Fibroblast of mammary gland (primary cell): ENCODE measurements at regions not wholly inside any gene's neighbourhood (a gene's known extent, or its start where the extent isn't known, plus 50 kb on each side); places are given as distances from the start of the nearest gene placed in this dataset.

Source experiments
- DNase-seq: peaks from one replicate; pipeline ENCODE4 v3.0.0-alpha.2; 2010; ENCODE audit warnings: low read depth
- H3K4me3 ChIP-seq: 2 replicates; pipeline ENCODE4 v1.5.1; 2011; ENCODE audit warnings: low read depth, mild to moderate bottlenecking, low read length, moderate library complexity; ENCODE audit not compliant: control insufficient read depth
- TF ChIP-seq, protein P1 (sequence below): conservative IDR thresholded peaks from 2 replicates; pipeline ENCODE4 v1.5.1; 2011; ENCODE audit warnings: low read depth, low read length, inconsistent platforms; ENCODE audit not compliant: control insufficient read depth, insufficient read depth

GRCh38 chr2:146158072-146158674 is 1638.3 kb upstream of the ZEB2 start:
- H3K4me3 ChIP-seq: no peak overlapping the region
- no peak for DNase-seq
- TF ChIP-seq, protein P1, sequence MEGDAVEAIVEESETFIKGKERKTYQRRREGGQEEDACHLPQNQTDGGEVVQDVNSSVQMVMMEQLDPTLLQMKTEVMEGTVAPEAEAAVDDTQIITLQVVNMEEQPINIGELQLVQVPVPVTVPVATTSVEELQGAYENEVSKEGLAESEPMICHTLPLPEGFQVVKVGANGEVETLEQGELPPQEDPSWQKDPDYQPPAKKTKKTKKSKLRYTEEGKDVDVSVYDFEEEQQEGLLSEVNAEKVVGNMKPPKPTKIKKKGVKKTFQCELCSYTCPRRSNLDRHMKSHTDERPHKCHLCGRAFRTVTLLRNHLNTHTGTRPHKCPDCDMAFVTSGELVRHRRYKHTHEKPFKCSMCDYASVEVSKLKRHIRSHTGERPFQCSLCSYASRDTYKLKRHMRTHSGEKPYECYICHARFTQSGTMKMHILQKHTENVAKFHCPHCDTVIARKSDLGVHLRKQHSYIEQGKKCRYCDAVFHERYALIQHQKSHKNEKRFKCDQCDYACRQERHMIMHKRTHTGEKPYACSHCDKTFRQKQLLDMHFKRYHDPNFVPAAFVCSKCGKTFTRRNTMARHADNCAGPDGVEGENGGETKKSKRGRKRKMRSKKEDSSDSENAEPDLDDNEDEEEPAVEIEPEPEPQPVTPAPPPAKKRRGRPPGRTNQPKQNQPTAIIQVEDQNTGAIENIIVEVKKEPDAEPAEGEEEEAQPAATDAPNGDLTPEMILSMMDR: no peak

DNA sequence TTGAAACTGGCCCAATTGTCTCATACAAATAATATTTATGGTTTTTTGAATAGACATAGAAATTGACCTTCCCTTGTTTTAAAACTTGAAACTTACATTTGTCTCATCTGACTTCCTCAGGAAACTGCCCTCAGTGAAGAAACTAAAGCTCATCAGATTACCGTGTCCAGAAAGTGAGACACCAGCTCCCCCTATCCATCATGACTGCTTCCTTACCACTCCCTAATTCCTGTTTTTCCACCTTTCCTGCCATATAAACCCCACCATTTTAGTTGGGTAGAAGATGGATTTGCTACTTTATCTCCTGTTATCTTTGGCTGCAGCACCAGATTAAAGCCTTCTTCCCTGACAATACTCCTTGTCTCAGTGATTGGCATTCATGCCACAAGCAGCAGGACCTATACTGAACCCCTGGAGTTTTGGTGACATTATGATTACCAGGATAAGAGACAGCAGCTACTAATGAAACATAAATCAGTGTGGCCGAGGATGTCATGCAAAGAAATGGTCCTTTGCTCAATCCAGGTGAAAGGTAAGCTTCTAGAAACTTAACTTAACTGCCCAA is 1627.6 kb upstream of the ZEB2 start:
- TF ChIP-seq, protein P1: no peak
- no peak for DNase-seq

GRCh38 chr2:146143971-146144370 is 1624.1 kb upstream of the ZEB2 start:
- peak; percentile 1 for DNase-seq
- TF ChIP-seq, protein P1: no peak
- no peak overlapping the region for H3K4me3 ChIP-seq

More for the DNA sequence above, 1627.6 kb upstream of the ZEB2 start:
- H3K4me3 ChIP-seq: no peak overlapping the region

DNA sequence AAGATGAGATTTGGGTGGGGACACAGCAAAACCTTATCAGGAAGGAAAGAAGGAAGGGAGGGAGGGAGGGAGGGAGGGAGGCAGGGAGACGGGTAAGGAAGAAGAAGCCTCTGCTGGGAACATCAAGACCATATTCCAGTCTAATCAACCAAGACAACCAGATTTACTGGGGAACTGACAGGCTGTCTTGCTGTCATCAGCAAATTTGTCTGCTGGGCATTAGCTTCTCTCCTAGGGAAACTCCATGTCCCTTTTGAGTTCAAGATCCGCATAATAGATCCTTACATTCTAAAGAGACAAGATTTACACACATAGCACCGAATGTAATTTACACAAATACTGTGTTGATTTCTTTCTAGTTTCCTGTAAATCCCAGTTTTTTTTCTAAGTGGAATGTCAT is 1618.9 kb upstream of the ZEB2 start:
- H3K4me3 ChIP-seq: no peak overlapping the region
- TF ChIP-seq, protein P1: no peak

GRCh38 chr2:146135245-146135644 is 1615.3 kb upstream of the ZEB2 start:
- no peak overlapping the region for H3K4me3 ChIP-seq
- DNase-seq: no peak
- TF ChIP-seq, protein P1: no peak

More for the DNA sequence above, 1618.9 kb upstream of the ZEB2 start:
- no peak for DNase-seq

DNA sequence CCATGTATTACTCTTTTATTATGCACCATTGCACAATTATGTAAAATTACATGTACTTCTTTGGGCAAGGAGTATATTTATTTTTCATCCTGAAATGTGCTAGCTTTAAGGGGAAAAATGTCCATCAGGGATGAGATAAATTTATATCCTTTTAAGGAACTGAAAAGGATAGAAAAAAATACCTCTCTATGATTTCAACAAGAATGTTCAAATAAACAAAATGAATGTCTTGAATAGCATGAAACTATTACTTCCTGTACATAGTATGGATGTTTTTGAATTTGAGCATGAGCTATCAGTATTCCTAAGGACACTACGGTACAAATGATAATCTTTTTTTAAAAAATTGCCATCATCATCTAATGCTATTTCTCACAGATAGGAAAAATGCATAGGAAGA is 1611.9 kb upstream of the ZEB2 start:
- TF ChIP-seq, protein P1: no peak
- no peak overlapping the region for H3K4me3 ChIP-seq
- no peak for DNase-seq

- TF ChIP-seq, protein P1: no peak
Measured at GRCh38 chr2:146131048-146131447, 1611.1 kb upstream of the ZEB2 start.

More at GRCh38 chr2:146131048-146131447, 1611.1 kb upstream of the ZEB2 start:
- no peak for DNase-seq
- no peak overlapping the region for H3K4me3 ChIP-seq
